Panc1 (cell line): ENCODE measurements at regions not wholly inside any gene's neighbourhood (a gene's known extent, or its start where the extent isn't known, plus 50 kb on each side); places are given as distances from the start of the nearest gene placed in this dataset.

ENCODE experiments used
- ATAC-seq: fragments of 200-7000 bp; cut with Tn5 transposase; 2 replicates; pipeline ENCODE4 v1.9.1; 2020; ENCODE audit warnings: mild to moderate bottlenecking, moderate library complexity
- BruUV-seq: library from RNA; stranded (reverse); fragments of 400-500 nt; replicated peaks from 2 replicates; lab custom pipeline; 2021; lab: Mats Ljungman, UMichigan
- CTCF ChIA-PET: fragments of 300-600 bp; sonication (Branson Sonifier 250); formaldehyde crosslinking; loops from one replicate; lab custom pipeline; 2022; ENCODE audit warnings: antibody characterized with exemption; lab: Charles Lee
- POLR2A ChIA-PET: fragments of 300-600 bp; sonication (Branson Sonifier 250); formaldehyde crosslinking; loops from one replicate; lab custom pipeline; 2022; ENCODE audit warnings: antibody characterized with exemption; lab: Charles Lee
- DNase-seq: peaks from one replicate; pipeline ENCODE4 v3.0.0-alpha.2; 2010; ENCODE audit warnings: low read depth, low spot score
- H3K27ac ChIP-seq: 2 replicates; pipeline ENCODE4 v1.5.1; 2011; ENCODE audit warnings: mild to moderate bottlenecking, low read length, inconsistent platforms
- H3K27me3 ChIP-seq: fragments of 200-500 bp; sonication (Bioruptor generic); 2 replicates; pipeline ENCODE4 v1.6.0; 2014; ENCODE audit warnings: low read length, inconsistent platforms; ENCODE audit not compliant: control insufficient read depth, insufficient read depth
- H3K36me3 ChIP-seq: fragments of 200-500 bp; sonication (Bioruptor generic); 2 replicates; pipeline ENCODE4 v1.5.1; 2014; ENCODE audit warnings: inconsistent platforms, mild to moderate bottlenecking, low read length, moderate library complexity; ENCODE audit not compliant: control insufficient read depth, insufficient read depth
- H3K4me1 ChIP-seq: 2 replicates; pipeline ENCODE4 v1.5.1; 2011; ENCODE audit warnings: inconsistent platforms, mild to moderate bottlenecking, low read length, moderate library complexity; ENCODE audit not compliant: control insufficient read depth, insufficient read depth
- H3K4me3 ChIP-seq, 2 experiments: 2 replicates each; pipeline ENCODE4 v1.5.1; 2011 to 2012; ENCODE audit warnings: low read depth in 2 of 2, low read length in 2 of 2, mild to moderate bottlenecking in 2 of 2, inconsistent platforms in 1 of 2, moderate library complexity in 1 of 2
- H3K9me3 ChIP-seq: fragments of 200-500 bp; sonication (Bioruptor generic); 2 replicates; pipeline ENCODE4 v1.5.1; 2014; ENCODE audit warnings: low read depth, mild to moderate bottlenecking, inconsistent platforms, low read length, moderate library complexity; ENCODE audit not compliant: control insufficient read depth, insufficient read depth
- CTCF ChIP-seq: fragments of 450-650 bp; IDR thresholded peaks from 2 replicates; pipeline ENCODE4 v1.5.1; 2017; ENCODE audit warnings: mild to moderate bottlenecking
- POLR2AphosphoS5 ChIP-seq: IDR thresholded peaks from 2 replicates; pipeline ENCODE4 v1.6.1; 2012; ENCODE audit warnings: mild to moderate bottlenecking, low read depth, low read length, moderate library complexity
- REST ChIP-seq, 2 experiments: IDR thresholded peaks; 2 replicates each; pipeline ENCODE4 v1.6.1; 2011 to 2012; ENCODE audit warnings: low read depth in 2 of 2, control low read depth in 1 of 2, low read length in 1 of 2, mild to moderate bottlenecking in 1 of 2, moderate library complexity in 1 of 2; ENCODE audit not compliant: insufficient read depth in 1 of 2
- SIN3A ChIP-seq: IDR thresholded peaks from 2 replicates; pipeline ENCODE4 v1.6.1; 2012; ENCODE audit warnings: low read depth, mild to moderate bottlenecking, low read length, moderate library complexity, borderline replicate concordance; ENCODE audit not compliant: insufficient read depth
- TCF7L2 ChIP-seq: IDR thresholded peaks from 2 replicates; pipeline ENCODE4 v1.6.1; 2011; ENCODE audit warnings: mild to moderate bottlenecking, low read depth, low read length, inconsistent platforms
- in situ Hi-C: cut with HindIII; loops from 2 replicates; pipeline ENCODE4 v1.10.0; 2016; ENCODE audit warnings: low sequenced_read_pairs, low pct_unique_long_range_greater_than_20kb
- intact Hi-C: fragments of 100-400 bp; cut with micrococcal nuclease; formaldehyde crosslinking; loops from one replicate; pipeline ENCODE4 v1.10.0; 2022; ENCODE audit not compliant: unreplicated experiment

DNA sequence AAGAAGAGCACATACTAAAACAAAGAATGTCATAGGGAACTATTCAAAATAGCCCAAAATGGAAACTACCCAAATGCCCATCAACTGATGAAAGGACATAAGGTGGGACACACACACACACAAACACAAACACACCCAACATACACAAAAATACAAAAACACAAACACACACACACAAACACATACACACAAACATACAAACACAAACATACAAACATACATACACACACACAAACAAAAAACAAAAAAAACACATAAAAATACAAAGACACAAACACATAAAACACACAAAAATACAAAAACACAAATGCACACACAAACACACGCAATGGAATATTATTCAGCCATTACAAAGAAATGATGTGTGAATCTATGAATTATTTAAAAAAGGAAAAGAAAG, 203.6 kb downstream of the ERMARD start:
- BruUV-seq = no TSS peak
- Histone ChIP-seq H3K27ac (no peak overlapping the region), H3K4me1 (no peaks in the 10 kb centered on the region), H3K9me3 (no peaks in the 10 kb centered on the region), H3K4me3 (no peak overlapping the region), H3K36me3 (no peaks in the 10 kb centered on the region), H3K27me3 (no peaks in the 10 kb centered on the region)
- intact Hi-C loops = loop anchor here (10.0 kb wide), 1 partner anchor 570 kb away; no protein-coding TSS in a partner anchor
- TF ChIP-seq TCF7L2 = no peak
- TF ChIP-seq REST (IDR thresholded peaks at IDR 0.05; ENCODE audit: insufficient read depth in 1 of 2, low read depth in 2 of 2, low read length in 1 of 2) = no peak
- no peak for TF ChIP-seq CTCF
- no peak for TF ChIP-seq POLR2AphosphoS5
- TF ChIP-seq SIN3A = no peak
- POLR2A ChIA-PET = no interaction called here
- in situ Hi-C loops = no loop called here
- DNase-seq (no peak), ATAC-seq (no peak)
- CTCF ChIA-PET = no interaction called here

GRCh38 chr6:169953686-169954085, 202.3 kb downstream of the ERMARD start:
- intact Hi-C loops = loop anchor here (10.0 kb wide), 1 partner anchor 571 kb away; no protein-coding TSS in a partner anchor
- CTCF ChIA-PET = no interaction called here
- no peak overlapping the region for H3K4me3 ChIP-seq

More at GRCh38 chr6:169953686-169954085, 202.3 kb downstream of the ERMARD start:
- Histone ChIP-seq H3K36me3 (no peaks in the 10 kb centered on the region), H3K9me3 (no peaks in the 10 kb centered on the region), H3K27ac (no peak overlapping the region), H3K4me1 (no peaks in the 10 kb centered on the region), H3K27me3 (peaks cover 2% of the 10 kb centered on the region; the same call in 1 of the 2 replicates)
- DNase-seq (no peak), ATAC-seq (no peak)
- in situ Hi-C loops = no loop called here
- TF ChIP-seq SIN3A (no peak), POLR2AphosphoS5 (no peak), REST (IDR thresholded peaks at IDR 0.05; ENCODE audit: insufficient read depth in 1 of 2, low read depth in 2 of 2, low read length in 1 of 2) (no peak), TCF7L2 (no peak), CTCF (no peak)
- POLR2A ChIA-PET = no interaction called here
- BruUV-seq = no TSS peak
